DMS53 treated with DMSO at 0.1 percent for 48 hours (cell line): ENCODE measurements at regions not wholly inside any gene's neighbourhood (a gene's known extent, or its start where the extent isn't known, plus 50 kb on each side); places are given as distances from the start of the nearest gene placed in this dataset.
"Not testable (repeated sequence)": the region's sequence is repeated elsewhere in the genome, so short reads cannot be mapped to it uniquely, and the experiment has no call there.

Source experiments
- DNase-seq: peaks from one replicate; lab custom pipeline; 2025; ENCODE audit not compliant: unreplicated experiment; lab: John Stamatoyannopoulos, UW

DNA sequence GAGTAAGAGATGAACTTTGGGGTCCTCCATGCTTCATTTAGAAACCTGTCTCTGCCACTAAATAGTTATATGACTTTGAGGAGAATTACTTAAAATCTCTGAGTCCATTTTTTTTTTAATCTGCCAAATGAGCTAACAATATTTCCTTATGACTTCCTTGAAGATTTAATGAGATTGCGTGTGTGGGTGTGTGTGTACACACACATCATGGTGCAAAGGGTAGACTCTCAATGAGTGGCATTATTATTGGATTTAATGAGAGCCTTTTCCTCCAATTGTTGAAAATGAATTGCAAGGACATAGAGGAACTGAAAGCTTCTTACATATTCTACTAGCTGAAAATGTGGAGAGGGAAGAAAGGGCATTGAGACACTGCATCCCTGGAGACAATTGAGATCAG is 573.5 kb upstream of the LUZP2 start:
- DNase-seq: no peak

- DNase-seq: no peak
These were observed 572.6 kb upstream of the LUZP2 start for GRCh38 chr11:23924226-23924625.

- DNase-seq: no peak
These were observed 565.4 kb upstream of the LUZP2 start for GRCh38 chr11:23931443-23931842.

DNA sequence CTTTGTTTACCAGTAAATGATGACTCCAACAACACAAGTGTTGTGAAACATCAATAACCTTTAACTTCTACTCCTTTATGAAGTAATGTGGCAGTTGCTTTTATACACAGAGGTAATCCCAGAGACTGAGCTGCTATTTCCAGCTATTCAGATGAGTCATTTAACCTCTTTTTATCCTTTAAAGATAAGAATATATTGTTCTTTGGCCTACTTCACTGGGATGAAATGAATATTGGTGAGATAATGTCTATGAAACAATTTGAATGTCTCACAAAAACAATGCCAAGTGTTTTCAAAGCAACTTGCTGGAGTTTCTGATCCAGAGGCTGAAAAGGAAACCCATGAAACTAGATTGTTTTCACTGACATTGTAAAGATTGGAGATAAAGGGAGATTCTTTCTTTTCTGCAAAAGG is 564.4 kb upstream of the LUZP2 start:
- no peak for DNase-seq

GRCh38 chr11:23933721-23934120 is 563.1 kb upstream of the LUZP2 start:
- DNase-seq: no peak

DNA sequence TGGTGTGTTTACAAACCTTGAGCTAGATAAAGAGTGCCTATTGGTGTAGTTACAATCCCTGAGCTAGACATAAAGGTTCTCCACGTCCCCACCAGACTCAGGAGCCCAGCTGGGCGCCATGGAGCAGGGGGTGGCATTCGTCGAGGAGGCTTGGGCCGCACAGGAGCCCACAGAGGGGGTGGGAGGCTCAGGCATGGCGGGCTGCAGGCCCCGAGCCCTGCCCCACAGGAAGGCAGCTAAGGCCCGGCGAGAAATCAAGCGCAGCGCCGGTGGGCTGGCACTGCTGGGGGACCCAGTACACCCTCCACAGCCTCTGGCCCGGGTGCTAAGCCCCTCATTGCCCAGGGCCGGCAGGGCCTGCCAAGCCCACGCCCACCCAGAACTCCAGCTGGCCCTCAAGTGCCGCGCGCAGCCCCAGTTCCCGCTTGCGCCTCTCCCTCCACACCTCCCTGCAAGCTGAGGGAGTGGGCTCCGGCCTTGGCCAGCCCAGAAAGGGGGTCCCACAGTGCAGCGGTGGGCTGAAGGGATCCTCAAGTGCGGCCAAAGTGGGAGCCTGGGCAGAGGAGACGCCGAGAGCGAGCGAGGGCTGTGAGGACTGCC is 562.1 kb upstream of the LUZP2 start:
- DNase-seq: not testable (repeated sequence)

DNA sequence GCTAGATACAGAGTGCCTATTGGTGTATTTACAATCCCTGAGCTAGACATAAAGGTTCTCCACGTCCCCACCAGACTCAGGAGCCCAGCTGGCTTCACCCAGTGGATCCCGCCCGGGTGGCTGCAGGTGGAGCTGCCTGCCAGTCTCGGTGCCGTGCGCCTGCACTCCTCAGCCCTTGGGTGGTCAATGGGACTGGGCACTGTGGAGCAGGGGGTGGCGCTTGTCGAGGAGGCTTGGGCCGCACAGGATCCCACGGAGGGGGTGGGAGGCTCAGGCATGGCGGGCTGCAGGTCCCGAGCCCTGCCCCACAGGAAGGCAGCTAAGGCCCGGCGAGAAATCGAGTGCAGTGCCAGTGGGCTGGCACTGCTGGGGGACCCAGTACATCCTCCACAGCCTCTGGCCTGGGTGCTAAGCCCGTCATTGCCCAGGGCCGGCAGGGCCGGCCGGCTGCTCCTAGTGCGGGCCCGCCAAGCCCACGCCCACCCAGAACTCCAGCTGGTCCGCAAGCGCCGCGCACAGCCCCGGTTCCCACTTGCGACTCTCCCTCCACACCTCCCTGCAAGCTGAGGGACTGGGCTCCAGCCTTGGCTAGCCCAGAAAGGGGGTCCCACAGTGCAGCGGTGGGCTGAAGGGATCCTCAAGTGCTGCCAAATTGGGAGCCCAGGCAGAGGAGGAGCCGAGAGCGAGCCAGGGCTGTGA is 554.6 kb upstream of the LUZP2 start:
- not testable (repeated sequence) for DNase-seq

GRCh38 chr11:23944923-23945322 is 551.9 kb upstream of the LUZP2 start:
- DNase-seq: no peak

DNA sequence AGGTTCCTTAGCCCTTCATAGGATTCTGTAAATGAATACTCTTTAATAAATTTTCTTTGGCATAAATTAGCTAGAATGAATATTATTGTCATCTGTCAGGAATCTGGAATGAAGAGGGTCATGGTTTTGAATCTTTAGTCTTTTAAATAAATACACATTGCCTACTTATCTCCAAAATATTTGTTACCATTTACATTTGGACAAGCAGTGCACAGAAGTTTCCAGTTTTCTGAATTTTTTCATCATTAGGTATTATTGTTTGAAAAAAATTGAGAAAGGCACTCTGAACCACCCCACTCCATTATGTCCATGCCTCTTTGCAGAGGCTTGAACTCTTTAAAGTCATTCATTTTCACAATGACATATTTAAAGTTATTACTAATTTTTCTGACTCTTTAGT is 549.0 kb upstream of the LUZP2 start:
- DNase-seq: no peak

GRCh38 chr11:23948851-23949250 is 548.0 kb upstream of the LUZP2 start:
- no peak for DNase-seq

DNA sequence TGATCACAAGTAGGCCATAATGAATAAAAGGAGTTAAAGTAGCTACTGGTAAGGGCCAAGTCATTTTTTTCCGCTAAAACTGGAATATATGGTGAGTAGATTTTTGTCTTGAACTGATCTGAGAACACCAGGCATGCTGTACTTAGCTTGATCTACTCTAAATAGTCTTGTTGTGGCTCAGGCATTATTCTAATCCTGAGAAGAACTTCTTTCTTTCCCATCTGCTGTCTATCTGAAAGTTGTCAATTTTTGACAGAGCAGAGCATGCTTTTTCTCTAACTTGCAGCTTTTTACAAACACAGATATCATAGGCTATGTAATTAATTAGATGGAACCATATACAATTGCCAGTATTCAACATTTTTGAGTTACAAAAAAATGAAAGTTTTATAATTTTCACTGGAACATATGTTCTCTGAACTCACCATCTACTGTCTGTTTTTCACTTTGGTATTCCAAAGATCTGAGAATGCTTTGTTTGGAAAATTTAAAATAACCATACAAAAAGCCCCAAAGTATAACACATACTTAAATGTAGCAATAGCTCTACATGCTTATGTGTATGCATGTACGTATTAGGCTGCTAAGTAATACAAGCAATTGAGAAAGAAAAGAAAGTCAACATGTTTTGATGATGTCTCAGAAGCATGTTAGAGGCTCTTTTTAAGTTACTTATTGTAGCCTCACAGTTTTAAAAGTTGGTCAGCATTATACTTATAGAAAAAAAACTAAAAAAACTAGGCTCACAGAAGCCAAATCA is 542.7 kb upstream of the LUZP2 start:
- DNase-seq: no peak

- no peak for DNase-seq
These were observed 542.1 kb upstream of the LUZP2 start for GRCh38 chr11:23954730-23955129.

DNA sequence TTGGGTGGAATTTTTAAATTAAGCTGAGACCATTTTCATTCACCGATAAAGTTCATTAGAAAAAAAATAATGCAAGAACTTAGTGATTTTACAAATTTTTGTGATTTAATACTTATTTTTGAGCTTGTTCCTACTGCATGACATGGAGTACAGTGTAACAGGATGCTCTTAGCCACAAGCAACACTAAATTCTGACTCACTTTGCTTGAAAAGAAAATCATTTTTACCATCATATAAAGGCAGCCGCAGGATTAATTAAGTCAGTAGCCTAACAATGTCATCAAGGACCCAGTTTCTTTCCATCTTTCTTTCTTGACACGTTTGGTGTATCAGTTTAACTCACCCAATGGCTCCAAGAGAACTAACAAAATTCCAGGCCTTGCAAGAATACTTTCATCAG is 540.3 kb upstream of the LUZP2 start:
- DNase-seq: no peak

GRCh38 chr11:23957314-23957713 is 539.5 kb upstream of the LUZP2 start:
- no peak for DNase-seq

DNA sequence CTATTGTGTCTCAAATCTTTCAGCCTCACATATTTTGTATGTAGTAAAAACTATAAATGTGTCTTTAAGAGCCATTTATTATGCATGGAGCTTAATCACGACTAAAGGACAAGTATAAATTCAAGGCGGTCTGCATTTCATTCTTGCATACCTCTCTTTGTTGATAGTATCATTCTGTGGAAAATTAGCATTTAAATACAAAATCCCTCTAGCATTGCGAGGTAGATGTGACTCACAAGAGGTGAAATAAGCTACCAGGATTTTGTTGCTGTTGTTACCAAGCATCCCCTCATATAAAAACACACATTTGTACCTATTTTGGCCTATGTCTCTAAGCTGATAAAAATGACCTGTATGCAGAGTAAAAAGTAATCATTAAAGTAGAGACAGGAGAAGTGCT is 537.4 kb upstream of the LUZP2 start:
- no peak for DNase-seq

GRCh38 chr11:23961503-23962338 is 535.1 kb upstream of the LUZP2 start:
- DNase-seq: no peak

- no peak for DNase-seq
These were observed 523.6 kb upstream of the LUZP2 start for GRCh38 chr11:23973244-23973643.

DNA sequence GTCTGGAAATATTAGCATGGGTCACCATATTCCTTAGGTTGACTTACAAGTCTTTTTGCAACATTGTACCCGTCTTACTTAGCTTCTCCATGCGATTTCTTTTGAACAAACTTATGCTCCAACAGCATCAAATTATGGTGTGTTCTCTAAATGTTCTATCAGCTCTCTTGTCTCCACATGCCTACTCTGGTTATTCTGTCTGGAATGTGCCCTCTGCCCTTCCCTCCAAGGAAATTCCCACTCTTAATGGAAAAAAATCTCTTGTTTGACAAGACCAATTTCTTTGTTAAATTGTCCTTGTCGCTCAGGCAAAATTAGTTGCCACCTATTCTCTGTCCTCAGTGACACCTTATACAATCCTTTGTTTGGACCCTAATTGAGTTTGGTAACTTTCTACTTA is 522.8 kb upstream of the LUZP2 start:
- DNase-seq: no peak

- no peak for DNase-seq
These were observed 522.3 kb upstream of the LUZP2 start for GRCh38 chr11:23974601-23975000.

DNA sequence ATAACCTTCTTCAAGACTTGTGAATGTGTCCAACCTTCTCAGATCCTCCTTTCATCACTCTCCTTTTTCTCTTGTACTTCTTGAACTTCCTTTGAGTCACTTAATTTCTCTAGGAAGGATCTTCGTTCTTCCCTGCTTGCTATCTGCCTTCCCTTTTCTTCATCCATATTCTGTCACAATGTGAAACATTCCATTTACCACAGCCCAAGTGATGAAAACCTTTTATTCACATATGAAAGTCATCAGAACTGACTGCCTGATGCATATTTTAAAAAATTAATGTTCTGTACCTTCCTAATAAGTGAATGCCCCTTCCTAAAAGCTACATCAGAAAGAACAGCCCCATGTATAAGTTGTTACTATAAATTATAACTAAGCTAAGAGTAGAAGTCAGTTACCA is 520.4 kb upstream of the LUZP2 start:
- DNase-seq: no peak

DNA sequence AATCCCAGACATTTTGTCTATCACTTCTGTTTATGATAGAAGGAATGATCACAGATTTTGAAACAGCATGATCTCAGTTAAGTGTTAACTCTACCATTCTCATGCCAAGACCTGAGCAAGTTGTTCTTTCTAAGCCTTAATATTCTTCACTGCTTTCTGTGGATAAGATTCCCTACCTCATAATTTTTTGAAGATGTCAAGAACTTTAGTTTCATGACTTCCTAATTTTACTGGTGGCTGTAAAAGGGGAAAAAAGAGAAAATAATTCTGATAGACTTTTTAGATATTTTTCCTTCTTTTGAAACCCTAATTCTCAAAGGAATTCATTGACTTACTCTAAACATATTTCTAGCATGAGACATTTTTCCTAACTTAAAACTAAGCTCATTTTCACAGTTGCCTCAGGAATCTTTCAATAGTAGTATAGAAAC is 520.0 kb upstream of the LUZP2 start:
- no peak for DNase-seq
